HG03565 (cell line): ENCODE measurements at regions not wholly inside any gene's neighbourhood (a gene's known extent, or its start where the extent isn't known, plus 50 kb on each side); places are given as distances from the start of the nearest gene placed in this dataset.
A peak's percentile ranks its signal among the peaks of the same experiment; 100 is the strongest.

Source experiments
- ATAC-seq: cut with Tn5 transposase; IDR thresholded peaks from one replicate; pipeline ENCODE4 v1.9.1; 2021; ENCODE audit warnings: mild to moderate bottlenecking, moderate library complexity; ENCODE audit not compliant: unreplicated experiment

GRCh38 chr3:154775821-154776548 is 304.1 kb upstream of the MME start:
- no peak for ATAC-seq

GRCh38 chr3:154766765-154767503 is 313.2 kb upstream of the MME start:
- no peak for ATAC-seq

GRCh38 chr3:154764856-154765640 is 315.1 kb upstream of the MME start:
- no peak for ATAC-seq

- ATAC-seq: no peak
These were observed 317.6 kb upstream of the MME start for GRCh38 chr3:154762486-154762885.

- ATAC-seq: no peak
These were observed 320.2 kb upstream of the MME start for GRCh38 chr3:154759966-154760365.

- ATAC-seq: no peak
These were observed 321.8 kb upstream of the MME start for GRCh38 chr3:154758109-154758868.

GRCh38 chr3:154753101-154753500 is 323.1 kb upstream of the GPR149 start:
- ATAC-seq: no peak

- ATAC-seq: no peak
These were observed 319.5 kb upstream of the GPR149 start for GRCh38 chr3:154749514-154749913.

- no peak for ATAC-seq
These were observed 315.9 kb upstream of the GPR149 start for GRCh38 chr3:154745929-154746328.

GRCh38 chr3:154745122-154745521 is 315.1 kb upstream of the GPR149 start:
- ATAC-seq: no peak

GRCh38 chr3:154743418-154743817 is 313.4 kb upstream of the GPR149 start:
- ATAC-seq: no peak

- ATAC-seq: no peak
These were observed 304.5 kb upstream of the GPR149 start for GRCh38 chr3:154734468-154734867.

- ATAC-seq: no peak
These were observed 300.2 kb upstream of the GPR149 start for GRCh38 chr3:154730186-154730585.

GRCh38 chr3:154729741-154730140 is 299.8 kb upstream of the GPR149 start:
- ATAC-seq: no peak

- ATAC-seq: no peak
These were observed 298.3 kb upstream of the GPR149 start for GRCh38 chr3:154728285-154728684.

GRCh38 chr3:154720921-154721320 is 290.9 kb upstream of the GPR149 start:
- no peak for ATAC-seq

GRCh38 chr3:154718053-154718452 is 288.1 kb upstream of the GPR149 start:
- no peak for ATAC-seq

GRCh38 chr3:154716170-154716569 is 286.2 kb upstream of the GPR149 start:
- no peak for ATAC-seq

GRCh38 chr3:154708554-154708953 is 278.6 kb upstream of the GPR149 start:
- no peak for ATAC-seq

- ATAC-seq: no peak
These were observed 271.1 kb upstream of the GPR149 start for GRCh38 chr3:154701055-154701454.

- ATAC-seq: peak; percentile 75
These were observed 260.4 kb upstream of the GPR149 start for GRCh38 chr3:154690413-154690812.
